Esophagus squamous epithelium (tissue), 4 donors: ENCODE measurements at regions not wholly inside any gene's neighbourhood (a gene's known extent, or its start where the extent isn't known, plus 50 kb on each side); places are given as distances from the start of the nearest gene placed in this dataset.

ENCODE experiments used
- POLR2A ChIP-seq, 4 donors: fragments of 450-650 bp; IDR thresholded peaks; one replicate each; pipeline ENCODE4 v1.6.1; 2017; ENCODE audit warnings: antibody characterized with exemption in 4 of 4, mild to moderate bottlenecking in 4 of 4, moderate library complexity in 3 of 4
- TF ChIP-seq, protein P1 (sequence below), 6 experiments: fragments of 450-650 bp in 4 of 6; fragments of 200-600 bp in 2 of 6; sonication (generic) in 2 of 6; IDR thresholded peaks; one replicate each; pipeline ENCODE4 v1.5.1; 2016 to 2019; ENCODE audit warnings: antibody characterized with exemption in 6 of 6, mild to moderate bottlenecking in 4 of 6, moderate library complexity in 4 of 6

DNA sequence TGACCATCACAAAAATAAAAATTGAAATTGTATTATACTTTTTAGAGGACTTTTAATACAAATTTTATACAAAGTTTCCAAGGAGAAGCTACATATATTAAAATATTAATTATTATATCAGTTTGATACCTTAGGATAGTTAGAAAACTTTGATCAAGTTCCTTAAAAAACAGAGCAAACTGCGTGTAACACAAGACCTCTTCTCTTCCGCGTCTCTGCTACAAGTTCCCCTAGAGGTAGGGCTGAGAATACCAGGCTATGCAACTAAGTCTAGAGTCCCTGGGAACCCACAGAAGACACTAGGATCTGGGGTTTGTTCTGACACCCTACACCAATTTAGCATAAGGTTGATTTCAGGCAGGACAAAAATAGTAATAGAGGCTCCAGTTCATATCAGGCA is 319.0 kb downstream of the FOXG1 start:
- TF ChIP-seq, protein P1, sequence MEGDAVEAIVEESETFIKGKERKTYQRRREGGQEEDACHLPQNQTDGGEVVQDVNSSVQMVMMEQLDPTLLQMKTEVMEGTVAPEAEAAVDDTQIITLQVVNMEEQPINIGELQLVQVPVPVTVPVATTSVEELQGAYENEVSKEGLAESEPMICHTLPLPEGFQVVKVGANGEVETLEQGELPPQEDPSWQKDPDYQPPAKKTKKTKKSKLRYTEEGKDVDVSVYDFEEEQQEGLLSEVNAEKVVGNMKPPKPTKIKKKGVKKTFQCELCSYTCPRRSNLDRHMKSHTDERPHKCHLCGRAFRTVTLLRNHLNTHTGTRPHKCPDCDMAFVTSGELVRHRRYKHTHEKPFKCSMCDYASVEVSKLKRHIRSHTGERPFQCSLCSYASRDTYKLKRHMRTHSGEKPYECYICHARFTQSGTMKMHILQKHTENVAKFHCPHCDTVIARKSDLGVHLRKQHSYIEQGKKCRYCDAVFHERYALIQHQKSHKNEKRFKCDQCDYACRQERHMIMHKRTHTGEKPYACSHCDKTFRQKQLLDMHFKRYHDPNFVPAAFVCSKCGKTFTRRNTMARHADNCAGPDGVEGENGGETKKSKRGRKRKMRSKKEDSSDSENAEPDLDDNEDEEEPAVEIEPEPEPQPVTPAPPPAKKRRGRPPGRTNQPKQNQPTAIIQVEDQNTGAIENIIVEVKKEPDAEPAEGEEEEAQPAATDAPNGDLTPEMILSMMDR (IDR thresholded peaks at IDR 0.05) = no peak
- TF ChIP-seq POLR2A (IDR thresholded peaks at IDR 0.05) = no peak
